ENCODE measurements at regions not wholly inside any gene's neighbourhood (a gene's known extent, or its start where the extent isn't known, plus 50 kb on each side); places are given as distances from the start of the nearest gene placed in this dataset.

DNA sequence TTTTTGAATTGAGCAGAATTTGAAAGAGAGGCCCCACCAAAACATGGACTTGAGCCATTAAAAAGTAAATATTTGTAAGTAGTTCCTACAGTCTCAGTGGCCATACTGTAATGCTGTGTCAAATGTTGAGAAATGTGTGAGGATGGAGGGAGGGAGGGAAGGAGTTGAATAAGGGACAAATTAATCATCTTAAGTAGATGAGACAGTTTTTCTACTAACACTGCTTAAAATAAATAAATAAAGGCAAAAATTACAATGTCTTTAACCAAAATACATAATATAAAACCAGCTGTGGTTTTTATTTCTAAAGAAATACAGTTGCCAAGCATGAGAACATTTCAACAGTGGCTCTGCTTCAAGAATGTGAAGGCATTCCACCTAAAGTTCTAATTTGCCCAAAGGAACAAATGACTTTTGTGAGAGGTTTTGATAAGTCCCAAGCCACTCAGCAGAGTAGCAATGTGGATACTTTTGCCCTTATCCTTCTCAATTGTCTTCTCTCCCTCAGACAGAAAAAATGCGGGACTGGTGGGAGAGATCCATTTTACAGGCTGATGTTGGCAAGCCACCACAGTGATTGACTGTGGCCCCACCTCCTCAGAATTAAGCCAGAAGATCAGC is 427.0 kb upstream of the RARB start:
- DNase-seq (ENCODE audit: extremely low spot score, unreplicated experiment) = no peak
- Mint-ChIP-seq H3K27me3 (ENCODE audit: unreplicated experiment) (no peaks in the 10 kb centered on the region), H3K27ac (ENCODE audit: unreplicated experiment) (peak overlapping the region; percentile 87), H3K4me3 (ENCODE audit: unreplicated experiment) (no peak overlapping the region), H3K4me1 (ENCODE audit: unreplicated experiment) (peaks cover 30% of the 10 kb centered on the region), H3K36me3 (ENCODE audit: unreplicated experiment) (no peaks in the 10 kb centered on the region), H3K9me3 (ENCODE audit: unreplicated experiment) (peaks cover 6% of the 10 kb centered on the region)
- TF ChIP-seq, protein P1, sequence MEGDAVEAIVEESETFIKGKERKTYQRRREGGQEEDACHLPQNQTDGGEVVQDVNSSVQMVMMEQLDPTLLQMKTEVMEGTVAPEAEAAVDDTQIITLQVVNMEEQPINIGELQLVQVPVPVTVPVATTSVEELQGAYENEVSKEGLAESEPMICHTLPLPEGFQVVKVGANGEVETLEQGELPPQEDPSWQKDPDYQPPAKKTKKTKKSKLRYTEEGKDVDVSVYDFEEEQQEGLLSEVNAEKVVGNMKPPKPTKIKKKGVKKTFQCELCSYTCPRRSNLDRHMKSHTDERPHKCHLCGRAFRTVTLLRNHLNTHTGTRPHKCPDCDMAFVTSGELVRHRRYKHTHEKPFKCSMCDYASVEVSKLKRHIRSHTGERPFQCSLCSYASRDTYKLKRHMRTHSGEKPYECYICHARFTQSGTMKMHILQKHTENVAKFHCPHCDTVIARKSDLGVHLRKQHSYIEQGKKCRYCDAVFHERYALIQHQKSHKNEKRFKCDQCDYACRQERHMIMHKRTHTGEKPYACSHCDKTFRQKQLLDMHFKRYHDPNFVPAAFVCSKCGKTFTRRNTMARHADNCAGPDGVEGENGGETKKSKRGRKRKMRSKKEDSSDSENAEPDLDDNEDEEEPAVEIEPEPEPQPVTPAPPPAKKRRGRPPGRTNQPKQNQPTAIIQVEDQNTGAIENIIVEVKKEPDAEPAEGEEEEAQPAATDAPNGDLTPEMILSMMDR (IDR thresholded peaks at IDR 0.05) = no peak

DNA sequence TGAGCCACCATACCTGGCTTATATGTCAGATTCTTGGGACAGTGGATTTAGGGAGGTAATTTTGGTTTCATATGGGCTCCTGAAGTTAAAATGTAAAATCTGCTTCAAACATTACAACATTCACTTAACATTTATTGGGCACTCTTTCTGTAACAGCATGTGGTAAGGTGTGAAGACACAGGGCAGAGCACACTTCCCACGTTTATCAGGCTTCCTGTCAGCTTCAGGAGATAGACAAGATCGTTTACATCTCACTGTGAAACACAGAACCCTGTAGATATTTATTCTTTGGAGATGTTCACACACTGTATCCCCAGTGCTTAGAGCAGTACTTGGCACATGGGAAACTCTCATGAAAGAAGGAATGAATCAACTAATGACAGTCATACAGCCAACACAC is 426.0 kb upstream of the RARB start:
- DNase-seq (ENCODE audit: extremely low spot score, unreplicated experiment) = no peak
- Mint-ChIP-seq H3K4me3 (ENCODE audit: unreplicated experiment) (no peak overlapping the region), H3K27me3 (ENCODE audit: unreplicated experiment) (no peaks in the 10 kb centered on the region), H3K9me3 (ENCODE audit: unreplicated experiment) (no peaks in the 10 kb centered on the region), H3K36me3 (ENCODE audit: unreplicated experiment) (no peaks in the 10 kb centered on the region), H3K4me1 (ENCODE audit: unreplicated experiment) (peaks cover 30% of the 10 kb centered on the region), H3K27ac (ENCODE audit: unreplicated experiment) (peak overlapping the region; percentile 87)
- TF ChIP-seq, protein P1 (IDR thresholded peaks at IDR 0.05) = no peak

DNA sequence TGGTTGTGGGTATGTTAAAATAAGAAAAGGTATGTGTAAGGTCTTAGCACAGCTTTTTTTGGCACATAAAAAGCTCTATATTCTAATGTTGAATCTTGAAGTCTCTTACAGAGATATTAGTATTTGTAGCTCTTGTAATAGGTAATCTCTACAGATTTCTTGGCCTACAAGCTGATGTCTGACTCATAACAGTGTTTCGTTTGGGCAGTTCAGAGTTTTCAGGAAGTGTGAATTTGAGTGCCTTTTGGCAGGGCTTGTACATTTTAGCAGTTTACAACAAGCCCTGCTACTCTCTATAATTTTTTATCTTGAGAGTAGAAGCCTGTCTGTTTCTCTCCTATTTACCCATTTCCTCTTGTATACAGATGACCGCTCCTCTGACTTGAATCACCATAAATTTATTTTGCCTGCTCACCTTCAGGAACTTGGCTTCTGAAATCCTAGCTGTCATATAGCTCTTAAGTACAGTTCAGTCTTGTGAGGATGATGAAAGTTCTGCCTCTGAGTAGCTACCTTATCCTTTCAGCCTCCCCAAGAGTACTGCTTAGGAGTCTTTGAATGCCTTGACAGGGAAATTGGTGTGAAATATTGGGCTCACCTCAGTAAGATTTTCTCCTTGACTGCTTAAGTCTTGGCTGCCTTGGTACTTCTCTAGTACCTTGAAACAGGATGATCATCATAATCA is 419.9 kb upstream of the RARB start:
- TF ChIP-seq, protein P1 (IDR thresholded peaks at IDR 0.05) = no peak
- no peak for DNase-seq (ENCODE audit: extremely low spot score, unreplicated experiment)
- peak overlapping the region; percentile 70 for H3K27ac Mint-ChIP-seq (ENCODE audit: unreplicated experiment)
- no peaks in the 10 kb centered on the region for H3K36me3 Mint-ChIP-seq (ENCODE audit: unreplicated experiment)
- peaks cover 14% of the 10 kb centered on the region for H3K4me1 Mint-ChIP-seq (ENCODE audit: unreplicated experiment)
- no peak overlapping the region for H3K4me3 Mint-ChIP-seq (ENCODE audit: unreplicated experiment)
- H3K9me3 Mint-ChIP-seq (ENCODE audit: unreplicated experiment) = no peaks in the 10 kb centered on the region
- no peaks in the 10 kb centered on the region for H3K27me3 Mint-ChIP-seq (ENCODE audit: unreplicated experiment)

DNA sequence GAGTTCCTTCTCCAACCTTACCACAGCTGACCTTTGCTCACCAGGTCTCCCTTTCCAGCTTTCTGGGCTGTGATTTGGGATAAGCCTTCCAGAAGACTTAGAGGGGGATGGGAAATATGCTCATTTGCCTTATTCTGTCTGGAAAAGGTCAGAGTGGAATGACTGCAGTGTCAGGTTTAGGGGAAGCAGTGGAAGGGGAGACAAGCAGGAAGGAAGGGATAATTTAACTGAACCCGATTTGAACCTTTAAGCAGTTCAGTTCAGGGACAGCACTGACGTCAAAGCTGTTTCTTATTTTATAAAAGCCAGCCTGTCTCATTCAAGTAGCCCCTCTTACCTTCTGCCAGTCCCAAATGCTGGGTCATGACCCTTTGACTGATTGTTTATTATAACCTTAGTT is 418.4 kb upstream of the RARB start:
- Mint-ChIP-seq H3K27ac (ENCODE audit: unreplicated experiment) (no peak overlapping the region), H3K9me3 (ENCODE audit: unreplicated experiment) (no peaks in the 10 kb centered on the region)

DNA sequence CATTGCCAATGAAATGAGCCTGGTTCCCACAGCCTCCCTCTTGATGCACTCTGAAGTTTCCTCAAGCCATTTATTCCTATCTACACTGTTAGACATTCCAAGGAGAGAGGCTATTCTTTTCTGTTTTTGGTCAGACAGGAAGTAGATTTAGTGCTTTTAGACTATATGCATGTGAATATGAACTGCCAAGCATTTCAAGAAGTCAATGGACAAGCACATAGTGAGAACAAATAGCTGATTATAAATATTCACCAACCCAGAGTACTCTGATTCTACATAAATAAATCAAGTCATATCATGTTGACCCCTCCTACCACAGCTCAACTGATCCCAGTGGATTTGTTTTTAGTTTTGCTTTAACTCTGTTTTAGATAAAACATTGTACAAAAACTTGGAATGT is 412.5 kb upstream of the RARB start:
- Mint-ChIP-seq H3K27ac (ENCODE audit: unreplicated experiment) (no peak overlapping the region), H3K36me3 (ENCODE audit: unreplicated experiment) (no peaks in the 10 kb centered on the region), H3K27me3 (ENCODE audit: unreplicated experiment) (no peaks in the 10 kb centered on the region), H3K4me3 (ENCODE audit: unreplicated experiment) (no peak overlapping the region), H3K4me1 (ENCODE audit: unreplicated experiment) (peaks cover 5% of the 10 kb centered on the region), H3K9me3 (ENCODE audit: unreplicated experiment) (no peaks in the 10 kb centered on the region)
- DNase-seq (ENCODE audit: extremely low spot score, unreplicated experiment) = no peak
- TF ChIP-seq, protein P1 (IDR thresholded peaks at IDR 0.05) = no peak

More for the DNA sequence above, 418.4 kb upstream of the RARB start:
- DNase-seq (ENCODE audit: extremely low spot score, unreplicated experiment) = no peak
- Mint-ChIP-seq H3K27me3 (ENCODE audit: unreplicated experiment) (no peaks in the 10 kb centered on the region), H3K36me3 (ENCODE audit: unreplicated experiment) (no peaks in the 10 kb centered on the region), H3K4me1 (ENCODE audit: unreplicated experiment) (peaks cover 14% of the 10 kb centered on the region), H3K4me3 (ENCODE audit: unreplicated experiment) (no peak overlapping the region)
- TF ChIP-seq, protein P1 (IDR thresholded peaks at IDR 0.05) = no peak

Measured in osteocyte (in vitro differentiated cells).